Stimulated activated CD4-positive, alpha-beta T cell treated with anti-CD3 and anti-CD28 coated beads, Interleukin-12 subunit alpha, Interleukin-12 subunit beta, amount 100 ng/mL, for 24 hours (primary cell): ENCODE measurements at regions not wholly inside any gene's neighbourhood (a gene's known extent, or its start where the extent isn't known, plus 50 kb on each side); places are given as distances from the start of the nearest gene placed in this dataset.
"Not testable (repeated sequence)": the region's sequence is repeated elsewhere in the genome, so short reads cannot be mapped to it uniquely, and the experiment has no call there.

Experiments used
- DNase-seq, 2 experiments: peaks; one replicate each; pipeline ENCODE4 v3.0.0-alpha.2; 2020; ENCODE audit warnings: low read depth in 2 of 2

- no peak for DNase-seq
Measured at GRCh38 chr11:38446336-38446735, 1848.3 kb upstream of the RAG2 start.

- DNase-seq = no peak
Measured at GRCh38 chr11:38438091-38438490, 1840.1 kb upstream of the RAG2 start.

- DNase-seq = no peak
Measured at GRCh38 chr11:38425578-38425977, 1827.5 kb upstream of the RAG2 start.

- no peak for DNase-seq
Measured at GRCh38 chr11:38423042-38423441, 1825.0 kb upstream of the RAG2 start.

GRCh38 chr11:38416141-38416540 lies 1818.1 kb upstream of the RAG2 start:
- no peak for DNase-seq

- DNase-seq = no peak
Measured at GRCh38 chr11:38411149-38411548, 1813.1 kb upstream of the RAG2 start.

- no peak for DNase-seq
Measured at GRCh38 chr11:38402063-38402462, 1804.0 kb upstream of the RAG2 start.

- DNase-seq = no peak
Measured at GRCh38 chr11:38392176-38392575, 1794.1 kb upstream of the RAG2 start.

GRCh38 chr11:38384568-38384967 lies 1786.5 kb upstream of the RAG2 start:
- DNase-seq = no peak

GRCh38 chr11:38365274-38365673 lies 1767.2 kb upstream of the RAG2 start:
- no peak for DNase-seq

- DNase-seq = no peak
Measured at GRCh38 chr11:38356255-38356654, 1758.2 kb upstream of the RAG2 start.

GRCh38 chr11:38345286-38345685 lies 1747.2 kb upstream of the RAG2 start:
- DNase-seq = no peak

GRCh38 chr11:38341612-38342011 lies 1743.6 kb upstream of the RAG2 start:
- DNase-seq = not testable (repeated sequence)

GRCh38 chr11:38339835-38340440 lies 1741.9 kb upstream of the RAG2 start:
- DNase-seq = no peak

- DNase-seq = not testable (repeated sequence)
Measured at GRCh38 chr11:38338022-38338421, 1740.0 kb upstream of the RAG2 start.

- no peak for DNase-seq
Measured at GRCh38 chr11:38332046-38332445, 1734.0 kb upstream of the RAG2 start.

- no peak for DNase-seq
Measured at GRCh38 chr11:38330578-38330977, 1732.5 kb upstream of the RAG2 start.

- no peak for DNase-seq
Measured at GRCh38 chr11:38323961-38324761, 1726.1 kb upstream of the RAG2 start.

GRCh38 chr11:38315151-38315550 lies 1717.1 kb upstream of the RAG2 start:
- DNase-seq = no peak

GRCh38 chr11:38307455-38307854 lies 1709.4 kb upstream of the RAG2 start:
- DNase-seq = no peak

GRCh38 chr11:38305682-38306081 lies 1707.6 kb upstream of the RAG2 start:
- no peak for DNase-seq

GRCh38 chr11:38304926-38305325 lies 1706.9 kb upstream of the RAG2 start:
- no peak for DNase-seq

GRCh38 chr11:38302564-38302963 lies 1704.5 kb upstream of the RAG2 start:
- no peak for DNase-seq

- no peak for DNase-seq
Measured at GRCh38 chr11:38300570-38300969, 1702.5 kb upstream of the RAG2 start.
